Esophagus muscularis mucosa (tissue), 4 donors: ENCODE measurements at regions not wholly inside any gene's neighbourhood (a gene's known extent, or its start where the extent isn't known, plus 50 kb on each side); places are given as distances from the start of the nearest gene placed in this dataset.

Experiments
- DNase-seq: peaks from one replicate; pipeline ENCODE4 v3.0.0-alpha.2; 2017; ENCODE audit errors: extremely low spot score
- H3K27ac ChIP-seq, 4 donors: fragments of 200-600 bp; sonication (generic); replicated peaks in 1 of 4; 1 replicate in 3 of 4; 2 replicates in 1 of 4; pipeline ENCODE4 v1.5.1; 2016 to 2019; ENCODE audit warnings: mild to moderate bottlenecking in 1 of 4
- H3K27me3 ChIP-seq, 4 donors: fragments of 200-600 bp; sonication (generic); one replicate each; pipeline versions ENCODE4 v1.5.1 to v1.6.0; 2016 to 2019
- H3K36me3 ChIP-seq, 4 donors: fragments of 200-600 bp; sonication (generic); one replicate each; pipeline ENCODE4 v1.5.1; 2016 to 2019
- H3K4me1 ChIP-seq, 4 donors: fragments of 200-600 bp; sonication (generic); one replicate each; pipeline ENCODE4 v1.5.1; 2016 to 2019
- H3K4me3 ChIP-seq, 4 donors: fragments of 200-600 bp; sonication (generic); 1 replicate in 2 of 4; 2 replicates in 2 of 4; pipeline ENCODE4 v1.5.1; 2016 to 2019; ENCODE audit warnings: mild to moderate bottlenecking in 4 of 4, moderate library complexity in 1 of 4
- H3K9me3 ChIP-seq, 4 donors: fragments of 200-600 bp; sonication (generic); 1 replicate in 3 of 4; 2 replicates in 1 of 4; pipeline ENCODE4 v1.5.1; 2016 to 2019
- EP300 ChIP-seq: sonication (generic); formaldehyde crosslinking; IDR thresholded peaks from one replicate; pipeline ENCODE4 v1.6.1; 2017; ENCODE audit warnings: antibody characterized with exemption
- POLR2A ChIP-seq: fragments of 450-650 bp; IDR thresholded peaks from one replicate; pipeline ENCODE4 v1.6.1; 2017; ENCODE audit warnings: antibody characterized with exemption, moderate library complexity, mild to moderate bottlenecking, low read depth
- POLR2AphosphoS5 ChIP-seq, 2 donors: sonication (generic); formaldehyde crosslinking; IDR thresholded peaks; one replicate each; pipeline ENCODE4 v1.6.1; 2017; ENCODE audit warnings: antibody characterized with exemption in 2 of 2
- WGBS: methylation state at CpG from one replicate; pipeline ENCODE4 v1.1.5; 2018; 5-methylcytosine and 5-hydroxymethylcytosine counted together
- intact Hi-C: fragments of 100-400 bp; cut with DNase I; formaldehyde crosslinking; loops from one replicate; pipeline ENCODE4 v1.15.1; 2023
- TF ChIP-seq, protein P1 (sequence below), 3 experiments: fragments of 200-600 bp in 2 of 3; fragments of 450-650 bp in 1 of 3; sonication (generic) in 2 of 3; IDR thresholded peaks; one replicate each; pipeline ENCODE4 v1.5.1; 2017 to 2019; ENCODE audit warnings: antibody characterized with exemption in 3 of 3, mild to moderate bottlenecking in 2 of 3, moderate library complexity in 1 of 3

DNA sequence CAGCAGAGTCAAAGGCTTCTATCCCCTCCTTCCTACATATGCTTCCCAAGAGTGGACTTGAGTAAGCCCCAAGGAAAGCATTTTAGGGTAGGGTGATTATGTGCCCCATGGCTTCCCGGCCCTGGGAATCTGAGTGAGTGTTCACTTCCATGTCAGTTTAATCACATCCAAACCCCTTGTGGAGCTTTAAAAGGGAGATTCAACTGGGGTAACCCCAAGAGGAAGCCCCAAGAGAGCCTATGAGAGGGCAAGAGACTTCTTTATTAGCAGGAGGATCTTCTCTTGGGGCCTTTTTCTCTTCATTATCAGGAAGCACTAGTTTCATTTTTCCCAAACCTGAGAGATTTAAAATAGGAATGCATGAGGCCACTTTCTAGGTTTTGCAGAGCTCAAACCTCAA, 97.0 kb upstream of the IRF2BP2 start:
- Histone ChIP-seq H3K4me3 (no peak overlapping the region), H3K9me3 (no peaks in the 10 kb centered on the region), H3K4me1 (peaks cover 4 to 14% (median 10%) of the 10 kb centered on the region in 4 donors), H3K36me3 (no peaks in the 10 kb centered on the region), H3K27me3 (no peaks in the 10 kb centered on the region), H3K27ac (no peak overlapping the region)
- TF ChIP-seq EP300: no peak
- TF ChIP-seq, protein P1, sequence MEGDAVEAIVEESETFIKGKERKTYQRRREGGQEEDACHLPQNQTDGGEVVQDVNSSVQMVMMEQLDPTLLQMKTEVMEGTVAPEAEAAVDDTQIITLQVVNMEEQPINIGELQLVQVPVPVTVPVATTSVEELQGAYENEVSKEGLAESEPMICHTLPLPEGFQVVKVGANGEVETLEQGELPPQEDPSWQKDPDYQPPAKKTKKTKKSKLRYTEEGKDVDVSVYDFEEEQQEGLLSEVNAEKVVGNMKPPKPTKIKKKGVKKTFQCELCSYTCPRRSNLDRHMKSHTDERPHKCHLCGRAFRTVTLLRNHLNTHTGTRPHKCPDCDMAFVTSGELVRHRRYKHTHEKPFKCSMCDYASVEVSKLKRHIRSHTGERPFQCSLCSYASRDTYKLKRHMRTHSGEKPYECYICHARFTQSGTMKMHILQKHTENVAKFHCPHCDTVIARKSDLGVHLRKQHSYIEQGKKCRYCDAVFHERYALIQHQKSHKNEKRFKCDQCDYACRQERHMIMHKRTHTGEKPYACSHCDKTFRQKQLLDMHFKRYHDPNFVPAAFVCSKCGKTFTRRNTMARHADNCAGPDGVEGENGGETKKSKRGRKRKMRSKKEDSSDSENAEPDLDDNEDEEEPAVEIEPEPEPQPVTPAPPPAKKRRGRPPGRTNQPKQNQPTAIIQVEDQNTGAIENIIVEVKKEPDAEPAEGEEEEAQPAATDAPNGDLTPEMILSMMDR (IDR thresholded peaks at IDR 0.05): no peak
- TF ChIP-seq POLR2AphosphoS5 (IDR thresholded peaks at IDR 0.05): no peak
- TF ChIP-seq POLR2A: no peak
- no peak for DNase-seq
- intact Hi-C loops: no loop called here
- WGBS: 100% methylated on average over 1 of the region's 1 CpG

DNA sequence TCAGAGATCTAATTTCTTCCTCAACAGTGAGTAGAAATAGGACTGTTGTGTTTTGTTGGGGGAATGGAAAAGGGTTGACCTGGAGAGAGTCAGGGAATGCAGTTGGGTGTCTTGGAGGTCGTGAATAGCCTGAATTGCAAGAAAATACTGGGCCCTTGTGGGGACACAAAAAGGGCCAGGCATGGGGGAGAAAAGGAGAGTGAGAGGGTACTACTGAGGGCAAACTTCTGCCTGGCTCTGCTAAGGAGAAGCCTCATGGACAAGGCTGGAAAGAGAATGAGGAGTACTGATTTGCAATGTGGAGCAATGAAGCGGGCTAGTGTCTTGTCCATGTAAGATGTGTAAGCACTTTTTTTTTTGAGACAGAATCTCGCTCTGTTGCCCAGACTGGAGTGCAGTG, 96.2 kb upstream of the IRF2BP2 start:
- WGBS: 99% methylated on average over 3 of the region's 3 CpGs
- no peak for TF ChIP-seq POLR2AphosphoS5 (IDR thresholded peaks at IDR 0.05)
- Histone ChIP-seq H3K36me3 (no peaks in the 10 kb centered on the region), H3K27me3 (no peaks in the 10 kb centered on the region), H3K9me3 (no peaks in the 10 kb centered on the region), H3K4me3 (no peak overlapping the region), H3K4me1 (peaks cover 9 to 15% (median 13%) of the 10 kb centered on the region in 4 donors), H3K27ac (no peak overlapping the region)
- intact Hi-C loops: no loop called here
- DNase-seq: no peak

DNA sequence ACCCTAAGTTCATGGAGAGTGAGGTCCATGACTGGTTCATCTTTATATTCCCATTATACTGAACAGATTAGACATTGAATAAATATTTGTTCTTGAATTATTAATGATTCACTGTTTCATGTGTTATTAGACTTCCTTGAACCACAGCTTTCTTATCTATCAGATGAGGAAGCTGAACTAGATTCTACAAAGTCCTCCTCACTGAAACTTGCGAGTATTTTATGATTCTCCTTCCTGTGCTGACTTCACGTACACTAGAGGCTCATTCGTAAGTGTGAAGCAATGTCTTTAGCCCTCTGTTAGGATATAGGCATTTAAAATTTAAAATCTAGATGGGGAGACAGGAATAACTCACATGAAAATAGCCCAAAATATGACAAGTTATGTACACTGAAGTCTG, 95.6 kb upstream of the IRF2BP2 start:
- WGBS: 88% methylated on average over 3 of the region's 3 CpGs

DNA sequence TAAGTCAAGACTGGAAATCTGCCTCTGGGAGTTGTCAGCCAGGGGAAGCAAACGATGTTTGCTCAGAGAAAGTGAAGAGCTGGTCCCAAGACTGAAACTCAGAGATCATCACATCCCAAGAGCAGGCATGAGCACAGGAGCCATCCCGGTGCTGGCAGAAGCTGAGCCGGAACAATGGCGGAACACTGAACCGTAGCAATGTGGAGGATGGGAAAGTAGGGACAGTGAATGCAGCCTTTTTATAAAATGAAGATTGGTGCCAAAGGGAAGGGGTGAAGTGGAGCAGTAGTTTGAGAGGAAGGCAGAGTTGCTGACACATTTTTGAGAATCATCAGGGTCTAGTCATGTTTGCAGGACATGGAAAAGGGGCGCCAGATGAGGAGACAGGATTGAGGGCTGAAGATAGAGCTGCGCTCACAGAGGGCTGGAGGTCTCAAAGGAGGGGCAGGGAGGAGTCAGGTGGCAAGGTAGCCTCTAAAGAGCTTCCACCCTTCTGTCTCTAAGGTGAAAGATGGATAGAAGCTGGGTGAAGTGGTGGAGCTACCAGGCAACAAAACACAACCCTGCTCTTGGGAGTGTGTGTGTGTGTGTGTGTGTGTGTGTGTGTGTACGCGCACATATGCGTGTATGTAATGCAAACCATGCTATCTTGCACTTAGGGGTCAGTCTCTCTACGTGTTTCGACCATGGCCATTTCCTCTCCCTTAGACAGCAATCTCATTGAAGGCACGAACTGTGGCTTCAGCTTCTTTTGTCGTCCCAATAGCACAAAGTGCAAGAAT, 94.3 kb upstream of the IRF2BP2 start:
- DNase-seq: no peak
- WGBS: 93% methylated on average over 13 of the region's 14 CpGs
- H3K4me1 ChIP-seq: peaks cover 18 to 26% (median 18%) of the 10 kb centered on the region in 4 donors
- H3K9me3 ChIP-seq: no peaks in the 10 kb centered on the region
- no peak overlapping the region for H3K27ac ChIP-seq
- H3K36me3 ChIP-seq: no peaks in the 10 kb centered on the region
- H3K4me3 ChIP-seq: no peak overlapping the region
- intact Hi-C loops: no loop called here
- no peaks in the 10 kb centered on the region for H3K27me3 ChIP-seq
- no peak for TF ChIP-seq EP300
- no peak for TF ChIP-seq POLR2AphosphoS5 (IDR thresholded peaks at IDR 0.05)
- TF ChIP-seq, protein P1 (IDR thresholded peaks at IDR 0.05): no peak
- no peak for TF ChIP-seq POLR2A

More for the DNA sequence above, 95.6 kb upstream of the IRF2BP2 start:
- Histone ChIP-seq H3K27me3 (no peaks in the 10 kb centered on the region), H3K4me1 (peaks cover 8 to 14% (median 11%) of the 10 kb centered on the region in 4 donors), H3K27ac (no peak overlapping the region), H3K36me3 (no peaks in the 10 kb centered on the region), H3K4me3 (no peak overlapping the region), H3K9me3 (no peaks in the 10 kb centered on the region)
- TF ChIP-seq EP300 (no peak), POLR2A (no peak), POLR2AphosphoS5 (IDR thresholded peaks at IDR 0.05) (no peak)
- TF ChIP-seq, protein P1 (IDR thresholded peaks at IDR 0.05): no peak
- DNase-seq: no peak
- intact Hi-C loops: no loop called here

DNA sequence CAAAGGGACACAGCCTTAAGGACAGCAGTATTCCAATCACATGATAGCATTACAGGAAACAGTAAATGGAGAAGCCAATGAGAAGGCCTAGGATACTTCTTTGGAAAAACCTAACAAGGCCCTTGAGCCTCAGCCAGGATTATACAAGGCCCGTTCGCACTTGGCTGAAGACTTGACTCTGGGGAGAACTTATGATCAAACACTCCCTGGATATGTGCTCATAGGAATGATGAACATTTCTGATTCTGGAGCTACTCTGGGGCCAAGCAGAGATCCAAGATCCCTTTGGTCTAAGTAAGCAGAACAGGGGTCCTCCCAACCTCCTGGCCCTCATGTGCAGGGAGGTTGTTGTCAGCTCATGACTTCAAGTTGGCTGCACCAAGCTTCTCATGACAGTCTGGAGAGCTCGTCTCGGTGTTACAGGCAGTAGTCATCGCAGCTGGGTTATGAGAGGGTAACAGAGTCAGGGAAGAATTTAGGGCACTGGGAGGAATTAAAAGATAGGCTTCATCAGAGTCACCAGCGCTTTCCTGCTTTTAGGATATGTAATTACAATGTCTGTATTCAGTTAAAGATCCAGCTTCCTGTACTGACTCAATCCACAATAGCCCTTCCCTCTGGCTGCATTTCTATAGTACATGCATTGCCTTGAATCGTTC, 92.5 kb upstream of the IRF2BP2 start:
- Histone ChIP-seq H3K27ac (peak overlapping the region; percentile 58 to 64 (median 61)), H3K4me3 (no peak overlapping the region), H3K4me1 (peaks cover 13 to 25% (median 17%) of the 10 kb centered on the region in 4 donors), H3K36me3 (no peaks in the 10 kb centered on the region), H3K9me3 (no peaks in the 10 kb centered on the region), H3K27me3 (no peaks in the 10 kb centered on the region)
- 79% methylated on average over 7 of the region's 7 CpGs for WGBS
- intact Hi-C loops: no loop called here
- TF ChIP-seq, protein P1 (IDR thresholded peaks at IDR 0.05): no peak
- TF ChIP-seq POLR2AphosphoS5 (IDR thresholded peaks at IDR 0.05): peak; percentile 48 to 49
- DNase-seq: no peak
